ENCODE measurements at regions not wholly inside any gene's neighbourhood (a gene's known extent, or its start where the extent isn't known, plus 50 kb on each side); places are given as distances from the start of the nearest gene placed in this dataset.

DNA sequence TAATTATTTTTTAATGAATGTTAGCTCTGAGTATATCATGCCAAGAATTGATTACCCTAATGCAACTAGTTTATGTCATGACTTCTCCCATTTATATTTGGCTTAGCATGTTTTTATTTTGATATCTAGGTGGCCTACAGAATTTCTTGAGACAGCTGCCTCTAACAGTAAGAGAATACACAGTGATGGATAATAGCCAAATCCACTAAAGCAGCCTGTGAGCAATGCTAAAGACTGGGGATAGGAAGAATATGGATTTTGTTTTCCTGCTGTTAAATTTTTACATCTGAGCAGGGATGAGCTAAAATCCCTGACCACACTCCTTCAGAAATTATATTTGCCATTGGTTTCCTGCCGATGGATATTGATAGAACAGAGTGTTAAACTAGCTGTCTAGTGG lies 149.3 kb upstream of the TGFBR2 start:
- TF ChIP-seq ZC3H10 (CRISPR knock-in tag; IDR thresholded peaks at IDR 0.05) (no peak), TSHZ2 (CRISPR knock-in tag; IDR thresholded peaks at IDR 0.05) (no peak), TOX (CRISPR knock-in tag; IDR thresholded peaks at IDR 0.05; ENCODE audit: borderline replicate concordance) (no peak), ARNTL (CRISPR knock-in tag; IDR thresholded peaks at IDR 0.05; ENCODE audit: borderline replicate concordance, low read depth) (no peak), CSDC2 (CRISPR knock-in tag; IDR thresholded peaks at IDR 0.05) (no peak)
- ATAC-seq = no peak

GRCh38 chr3:30457726-30458125 lies 148.7 kb upstream of the TGFBR2 start:
- no peak for TF ChIP-seq TOX (CRISPR knock-in tag; IDR thresholded peaks at IDR 0.05; ENCODE audit: borderline replicate concordance)
- TF ChIP-seq ZFP30 (CRISPR knock-in tag; IDR thresholded peaks at IDR 0.05) = no peak
- TF ChIP-seq ZNF8 (CRISPR knock-in tag; IDR thresholded peaks at IDR 0.05) = no peak
- TF ChIP-seq, protein P1, sequence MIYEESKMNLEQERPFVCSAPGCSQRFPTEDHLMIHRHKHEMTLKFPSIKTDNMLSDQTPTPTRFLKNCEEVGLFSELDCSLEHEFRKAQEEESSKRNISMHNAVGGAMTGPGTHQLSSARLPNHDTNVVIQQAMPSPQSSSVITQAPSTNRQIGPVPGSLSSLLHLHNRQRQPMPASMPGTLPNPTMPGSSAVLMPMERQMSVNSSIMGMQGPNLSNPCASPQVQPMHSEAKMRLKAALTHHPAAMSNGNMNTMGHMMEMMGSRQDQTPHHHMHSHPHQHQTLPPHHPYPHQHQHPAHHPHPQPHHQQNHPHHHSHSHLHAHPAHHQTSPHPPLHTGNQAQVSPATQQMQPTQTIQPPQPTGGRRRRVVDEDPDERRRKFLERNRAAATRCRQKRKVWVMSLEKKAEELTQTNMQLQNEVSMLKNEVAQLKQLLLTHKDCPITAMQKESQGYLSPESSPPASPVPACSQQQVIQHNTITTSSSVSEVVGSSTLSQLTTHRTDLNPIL (CRISPR knock-in tag; IDR thresholded peaks at IDR 0.05; ENCODE audit: low read depth) = no peak
- TF ChIP-seq, protein P2, sequence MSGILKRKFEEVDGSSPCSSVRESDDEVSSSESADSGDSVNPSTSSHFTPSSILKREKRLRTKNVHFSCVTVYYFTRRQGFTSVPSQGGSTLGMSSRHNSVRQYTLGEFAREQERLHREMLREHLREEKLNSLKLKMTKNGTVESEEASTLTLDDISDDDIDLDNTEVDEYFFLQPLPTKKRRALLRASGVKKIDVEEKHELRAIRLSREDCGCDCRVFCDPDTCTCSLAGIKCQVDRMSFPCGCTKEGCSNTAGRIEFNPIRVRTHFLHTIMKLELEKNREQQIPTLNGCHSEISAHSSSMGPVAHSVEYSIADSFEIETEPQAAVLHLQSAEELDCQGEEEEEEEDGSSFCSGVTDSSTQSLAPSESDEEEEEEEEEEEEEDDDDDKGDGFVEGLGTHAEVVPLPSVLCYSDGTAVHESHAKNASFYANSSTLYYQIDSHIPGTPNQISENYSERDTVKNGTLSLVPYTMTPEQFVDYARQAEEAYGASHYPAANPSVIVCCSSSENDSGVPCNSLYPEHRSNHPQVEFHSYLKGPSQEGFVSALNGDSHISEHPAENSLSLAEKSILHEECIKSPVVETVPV (CRISPR knock-in tag; IDR thresholded peaks at IDR 0.05) = no peak
- TF ChIP-seq, protein P3, sequence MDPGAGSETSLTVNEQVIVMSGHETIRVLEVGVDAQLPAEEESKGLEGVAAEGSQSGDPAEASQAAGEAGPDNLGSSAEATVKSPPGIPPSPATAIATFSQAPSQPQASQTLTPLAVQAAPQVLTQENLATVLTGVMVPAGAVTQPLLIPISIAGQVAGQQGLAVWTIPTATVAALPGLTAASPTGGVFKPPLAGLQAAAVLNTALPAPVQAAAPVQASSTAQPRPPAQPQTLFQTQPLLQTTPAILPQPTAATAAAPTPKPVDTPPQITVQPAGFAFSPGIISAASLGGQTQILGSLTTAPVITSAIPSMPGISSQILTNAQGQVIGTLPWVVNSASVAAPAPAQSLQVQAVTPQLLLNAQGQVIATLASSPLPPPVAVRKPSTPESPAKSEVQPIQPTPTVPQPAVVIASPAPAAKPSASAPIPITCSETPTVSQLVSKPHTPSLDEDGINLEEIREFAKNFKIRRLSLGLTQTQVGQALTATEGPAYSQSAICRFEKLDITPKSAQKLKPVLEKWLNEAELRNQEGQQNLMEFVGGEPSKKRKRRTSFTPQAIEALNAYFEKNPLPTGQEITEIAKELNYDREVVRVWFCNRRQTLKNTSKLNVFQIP (CRISPR knock-in tag; IDR thresholded peaks at IDR 0.05; ENCODE audit: borderline replicate concordance, low read depth) = no peak
- no peak for TF ChIP-seq ZNF70 (CRISPR knock-in tag; IDR thresholded peaks at IDR 0.05)
- TF ChIP-seq ZC3H10 (CRISPR knock-in tag; IDR thresholded peaks at IDR 0.05) = no peak
- no peak for TF ChIP-seq BACH2 (CRISPR knock-in tag; IDR thresholded peaks at IDR 0.05; ENCODE audit: borderline replicate concordance)
- TF ChIP-seq ISL1 (CRISPR knock-in tag; IDR thresholded peaks at IDR 0.05) = no peak
- no peak for TF ChIP-seq GLIS3 (CRISPR knock-in tag; IDR thresholded peaks at IDR 0.05)
- TF ChIP-seq PPARA (CRISPR knock-in tag; IDR thresholded peaks at IDR 0.05; ENCODE audit: borderline replicate concordance) = no peak
- no peak for TF ChIP-seq OSR1 (CRISPR knock-in tag; IDR thresholded peaks at IDR 0.05)
- TF ChIP-seq SNAI2 (CRISPR knock-in tag; IDR thresholded peaks at IDR 0.05) = no peak
- TF ChIP-seq ESRRG (CRISPR knock-in tag; IDR thresholded peaks at IDR 0.05) = no peak
- ATAC-seq = no peak

DNA sequence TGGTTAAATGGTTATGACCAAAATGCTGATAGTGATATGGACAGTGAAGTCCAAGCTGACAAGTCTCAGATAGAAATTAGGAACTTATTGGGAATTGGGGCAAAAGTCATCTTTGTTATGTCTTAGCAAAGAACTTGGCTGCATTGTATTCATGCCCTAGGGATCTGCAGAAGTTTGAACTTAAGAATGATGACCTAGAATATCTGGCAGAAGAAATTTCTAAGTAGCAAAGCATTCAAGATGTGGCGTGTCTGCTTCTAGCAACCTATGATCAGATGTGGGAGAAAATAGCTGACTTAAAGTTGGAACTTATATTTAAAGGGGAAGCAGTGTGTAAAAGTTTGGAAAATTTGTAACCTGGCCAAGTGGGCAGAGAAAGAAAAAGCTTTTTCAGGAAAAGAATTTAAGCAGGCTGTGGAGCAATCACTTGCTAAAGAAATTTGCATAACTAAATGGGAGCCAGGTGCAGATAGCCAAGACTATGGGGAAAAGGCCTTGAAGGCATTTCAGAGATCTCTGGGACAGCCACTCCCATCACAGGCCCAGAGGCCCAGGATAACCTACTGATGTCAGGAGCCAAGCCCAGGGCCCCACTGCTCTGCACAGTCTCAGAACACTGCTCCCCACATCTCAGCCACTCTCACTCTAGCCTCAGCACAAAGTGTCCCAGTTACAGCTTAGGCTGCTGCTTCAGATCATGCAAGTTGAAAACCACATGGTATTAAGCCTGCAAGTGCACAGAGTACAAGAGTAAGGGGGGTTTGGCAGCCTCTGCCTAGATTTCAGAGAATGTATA lies 147.8 kb upstream of the TGFBR2 start:
- ATAC-seq = no peak
- TF ChIP-seq PPARA (CRISPR knock-in tag; IDR thresholded peaks at IDR 0.05; ENCODE audit: borderline replicate concordance) (no peak), TSHZ2 (CRISPR knock-in tag; IDR thresholded peaks at IDR 0.05) (no peak), CSDC2 (CRISPR knock-in tag; IDR thresholded peaks at IDR 0.05) (no peak), OSR1 (CRISPR knock-in tag; IDR thresholded peaks at IDR 0.05) (no peak)

Measured in SK-N-SH treated with all-trans-retinoic acid at 6 μM for 48 hours (cell line).